HG02642 (cell line): ENCODE measurements at regions not wholly inside any gene's neighbourhood (a gene's known extent, or its start where the extent isn't known, plus 50 kb on each side); places are given as distances from the start of the nearest gene placed in this dataset.

Experiments
- ATAC-seq: cut with Tn5 transposase; IDR thresholded peaks from one replicate; pipeline ENCODE4 v1.9.1; 2021; ENCODE audit warnings: mild to moderate bottlenecking; ENCODE audit not compliant: unreplicated experiment, poor library complexity

GRCh38 chr2:198328454-198328853 is 524.1 kb downstream of the PLCL1 start:
- ATAC-seq, result no peak

- ATAC-seq, result no peak
Observed at GRCh38 chr2:198327526-198327925, 523.1 kb downstream of the PLCL1 start.

GRCh38 chr2:198326431-198326830 is 522.0 kb downstream of the PLCL1 start:
- ATAC-seq, result no peak

DNA sequence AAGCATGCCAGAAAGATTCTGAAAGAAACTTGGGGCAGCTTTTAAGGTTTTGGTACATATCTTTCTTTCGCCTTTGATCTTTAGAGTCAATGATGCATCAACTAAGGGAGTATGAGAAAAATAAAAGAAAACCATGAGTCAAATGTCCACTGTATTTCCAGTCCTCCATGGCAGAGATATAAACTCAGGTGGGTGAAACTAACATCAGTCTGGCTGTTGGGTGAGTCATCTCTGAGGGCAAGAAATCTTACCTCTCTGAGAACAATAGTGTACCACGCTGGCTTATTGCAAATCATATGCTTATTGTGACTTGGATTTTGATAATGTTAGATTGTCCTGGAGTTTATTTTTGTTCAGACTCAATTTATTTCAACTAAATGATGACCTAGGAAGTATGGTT is 521.0 kb downstream of the PLCL1 start:
- no peak for ATAC-seq

GRCh38 chr2:198324071-198324470 is 519.7 kb downstream of the PLCL1 start:
- ATAC-seq, result no peak

GRCh38 chr2:198322275-198322674 is 517.9 kb downstream of the PLCL1 start:
- ATAC-seq, result no peak

GRCh38 chr2:198321522-198322088 is 517.2 kb downstream of the PLCL1 start:
- ATAC-seq, result no peak

DNA sequence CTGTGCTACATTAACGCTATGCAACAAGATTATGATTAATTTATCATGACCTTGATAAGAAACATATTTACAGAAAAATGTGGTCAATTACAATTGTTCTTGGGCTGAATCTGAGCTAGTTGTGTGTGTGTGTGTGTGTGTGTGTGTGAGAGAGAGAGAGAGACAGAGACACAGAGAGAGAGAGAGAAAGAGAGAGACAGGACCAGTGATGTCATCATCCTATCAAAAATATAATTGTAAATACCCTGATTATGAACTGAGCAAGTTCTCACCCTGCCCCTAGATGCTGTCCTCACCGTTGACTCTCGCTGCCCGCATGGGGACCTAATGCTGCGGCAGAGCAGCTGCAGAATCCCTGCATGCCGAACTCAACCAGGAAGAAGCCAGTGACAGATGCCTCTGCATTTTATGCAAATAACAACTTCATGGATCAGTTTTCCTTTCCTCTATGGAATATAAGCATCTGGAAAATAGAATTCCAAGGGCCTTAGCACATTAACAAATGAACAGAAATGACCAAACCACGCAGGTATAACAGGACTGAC is 512.5 kb downstream of the PLCL1 start:
- no peak for ATAC-seq

- no peak for ATAC-seq
Observed at GRCh38 chr2:198315791-198316630, 511.6 kb downstream of the PLCL1 start.

DNA sequence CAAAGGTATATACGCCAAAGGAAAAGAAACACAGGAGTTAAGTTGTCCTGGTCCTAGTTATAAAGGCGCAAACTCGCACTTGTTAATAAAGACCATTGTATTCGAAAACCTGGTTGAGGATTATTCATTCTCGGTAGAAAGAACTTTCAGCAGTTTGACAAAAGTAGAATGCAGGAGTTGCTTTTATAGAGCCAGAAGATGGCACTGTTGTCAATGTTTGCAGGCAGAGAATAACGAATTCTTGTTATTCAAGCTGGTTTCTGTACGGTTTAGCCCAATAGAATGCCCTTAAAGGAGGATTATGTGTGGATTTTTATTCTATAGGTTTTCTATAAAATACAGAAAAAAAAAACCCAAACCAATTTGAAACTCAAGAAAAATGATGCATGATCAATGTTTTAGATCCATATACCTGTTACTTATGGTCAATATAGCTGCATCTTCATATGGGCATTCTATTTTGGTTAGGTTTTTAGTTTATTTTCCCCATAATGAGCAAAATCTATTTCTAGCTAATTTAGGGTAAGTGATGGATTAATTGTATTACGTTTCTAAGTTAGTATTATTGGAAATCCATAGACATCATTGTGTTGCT is 510.3 kb downstream of the PLCL1 start:
- peak; percentile 61 for ATAC-seq

DNA sequence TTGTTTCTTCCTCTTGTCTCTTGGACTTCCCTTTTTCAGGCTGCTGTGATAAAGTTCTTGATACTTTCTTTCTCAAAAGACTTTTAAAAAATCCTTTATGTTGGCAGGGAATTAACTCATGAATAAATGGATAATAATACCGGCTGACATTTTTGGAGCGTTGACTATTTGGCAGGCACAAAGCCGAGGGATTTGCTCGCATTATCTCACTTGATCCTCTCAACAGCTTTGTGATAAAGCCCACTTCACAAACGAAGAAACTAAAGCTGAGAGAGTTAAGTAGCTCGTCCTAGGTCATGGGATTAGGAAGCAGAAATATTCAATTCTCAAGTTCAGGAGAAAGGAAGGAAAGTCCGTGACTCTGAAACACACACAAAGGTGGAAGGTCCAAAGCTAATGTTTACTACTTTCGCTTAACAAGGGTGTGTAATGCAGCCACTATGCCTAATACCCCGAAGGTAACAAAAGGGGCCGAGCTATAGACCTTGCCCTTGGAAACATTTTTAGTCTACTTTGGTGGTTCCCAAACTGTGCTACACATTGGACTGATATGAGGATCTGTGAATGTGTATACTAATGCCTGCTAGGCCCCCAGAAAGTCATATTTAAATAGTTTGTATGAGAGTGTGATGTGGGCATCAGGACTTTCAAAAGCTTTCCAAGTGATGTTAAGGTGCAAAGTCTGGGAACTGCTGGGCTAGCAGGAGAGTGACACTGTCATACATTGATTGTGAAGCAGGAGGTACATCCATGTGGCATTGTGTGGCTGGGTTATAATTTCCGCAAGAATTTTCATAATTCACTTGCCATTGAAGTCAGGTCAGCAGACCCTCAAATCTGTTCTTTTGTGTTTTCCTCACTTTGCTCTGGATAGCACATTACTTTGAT is 508.4 kb downstream of the PLCL1 start:
- ATAC-seq, result no peak

DNA sequence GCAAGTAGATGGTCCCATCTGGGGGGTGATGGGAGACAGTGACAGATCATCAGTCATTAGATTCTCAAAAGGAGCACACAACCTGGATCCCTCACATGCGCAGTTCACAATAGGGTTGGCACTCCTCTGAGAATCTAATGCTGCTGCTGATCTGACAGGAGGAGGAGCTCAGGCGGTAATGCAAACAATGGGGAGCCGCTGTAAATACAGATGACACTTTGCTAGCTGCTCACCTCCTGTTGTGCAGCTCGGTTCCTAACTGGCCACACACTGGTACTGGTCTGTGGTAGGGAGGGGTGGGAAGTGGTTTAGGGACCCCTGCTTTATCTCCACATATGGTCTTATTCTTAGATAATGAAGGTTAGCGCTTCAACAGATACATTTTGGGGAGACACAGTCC is 506.6 kb downstream of the PLCL1 start:
- ATAC-seq, result no peak

GRCh38 chr2:198309673-198310280 is 505.4 kb downstream of the PLCL1 start:
- ATAC-seq, result no peak

DNA sequence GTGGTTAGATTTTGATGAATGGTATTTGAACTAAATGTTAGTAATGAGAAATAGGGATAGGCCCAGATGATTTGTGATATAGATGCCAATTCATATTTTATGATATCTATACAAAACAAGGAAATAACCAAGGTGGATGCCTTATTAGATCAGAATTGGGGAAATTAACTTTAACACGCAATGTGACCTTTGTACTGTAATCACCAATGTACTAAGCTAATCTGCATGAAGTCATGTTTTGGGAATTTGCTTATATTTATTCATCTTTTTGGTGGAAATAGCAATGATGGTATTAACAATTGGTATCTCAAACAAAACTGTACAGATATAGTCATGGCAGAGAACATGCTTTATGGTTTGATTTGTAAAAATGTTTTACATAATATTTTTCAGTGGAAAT is 504.7 kb downstream of the PLCL1 start:
- ATAC-seq, result no peak

GRCh38 chr2:198308368-198308767 is 504.0 kb downstream of the PLCL1 start:
- ATAC-seq, result no peak

GRCh38 chr2:198307093-198307492 is 502.7 kb downstream of the PLCL1 start:
- no peak for ATAC-seq

- ATAC-seq, result no peak
Observed at GRCh38 chr2:198304859-198305258, 500.5 kb downstream of the PLCL1 start.

GRCh38 chr2:198297350-198297749 is 493.0 kb downstream of the PLCL1 start:
- no peak for ATAC-seq

GRCh38 chr2:198296665-198297308 is 492.4 kb downstream of the PLCL1 start:
- peak; percentile 91 for ATAC-seq
